SK-N-MC (cell line): ENCODE measurements at regions not wholly inside any gene's neighbourhood (a gene's known extent, or its start where the extent isn't known, plus 50 kb on each side); places are given as distances from the start of the nearest gene placed in this dataset.

Source experiments
- EZH2 ChIP-seq: fragments of 200-600 bp; sonication (generic); IDR thresholded peaks from one replicate; pipeline ENCODE4 v1.6.1; 2017; ENCODE audit warnings: antibody characterized with exemption
- POLR2AphosphoS5 ChIP-seq: IDR thresholded peaks from 2 replicates; pipeline ENCODE4 v1.6.1; 2012; ENCODE audit warnings: mild to moderate bottlenecking, low read depth, low read length, borderline replicate concordance

DNA sequence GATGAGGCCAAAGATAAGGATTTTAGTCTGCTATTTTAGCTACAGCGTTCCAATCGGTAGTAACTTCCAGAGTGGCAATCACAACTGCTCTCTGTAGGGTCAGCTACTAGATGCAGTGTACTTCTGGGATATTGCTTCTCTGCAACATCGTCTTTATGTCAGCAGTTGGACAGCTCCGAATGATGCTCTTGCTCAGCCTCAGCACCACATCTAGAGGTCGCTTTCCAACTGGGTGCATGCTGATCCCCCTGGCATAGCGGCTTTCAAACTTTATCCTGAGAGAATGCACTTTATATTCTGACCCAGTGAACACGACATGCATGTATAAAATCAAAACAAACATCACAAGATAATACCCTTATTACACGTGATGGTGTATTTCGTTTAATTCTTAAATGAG lies 219.6 kb downstream of the C11orf87 start:
- TF ChIP-seq EZH2 (no peak), POLR2AphosphoS5 (no peak)
